Ovary (tissue), 3 donors: ENCODE measurements at regions not wholly inside any gene's neighbourhood (a gene's known extent, or its start where the extent isn't known, plus 50 kb on each side); places are given as distances from the start of the nearest gene placed in this dataset.

Experiments
- CTCF ChIP-seq, 3 donors: fragments of 450-650 bp in 2 of 3; fragments of 200-600 bp in 1 of 3; IDR thresholded peaks; one replicate each; pipeline versions ENCODE4 v1.5.1 to v1.8.0; 2016 to 2022; ENCODE audit warnings: antibody characterized with exemption in 3 of 3, mild to moderate bottlenecking in 1 of 3
- EP300 ChIP-seq: sonication (generic); formaldehyde crosslinking; IDR thresholded peaks from one replicate; pipeline ENCODE4 v1.6.1; 2017; ENCODE audit warnings: antibody characterized with exemption
- POLR2A ChIP-seq: fragments of 450-650 bp; IDR thresholded peaks from one replicate; pipeline ENCODE4 v1.6.1; 2017; ENCODE audit warnings: antibody characterized with exemption, mild to moderate bottlenecking, moderate library complexity
- donor health status: DM: no; HTN: no; CAD: no.

- TF ChIP-seq CTCF (IDR thresholded peaks at IDR 0.05) (no peak), POLR2A (no peak), EP300 (no peak)
These were observed 238.9 kb downstream of the HS3ST1 start for GRCh38 chr4:11189756-11190155.
